IMR-90 (cell line): ENCODE measurements at regions not wholly inside any gene's neighbourhood (a gene's known extent, or its start where the extent isn't known, plus 50 kb on each side); places are given as distances from the start of the nearest gene placed in this dataset.

Experiments
- ATAC-seq: fragments of 200-7000 bp; cut with Tn5 transposase; 2 replicates; pipeline ENCODE4 v1.9.1; 2020; ENCODE audit warnings: low read depth, mild to moderate bottlenecking, moderate library complexity
- BruUV-seq: library from RNA; stranded (reverse); fragments of 400-500 nt; replicated peaks from 2 replicates; lab custom pipeline; 2021; lab: Mats Ljungman, UMichigan
- CTCF ChIA-PET: fragments of 300-600 bp; formaldehyde crosslinking; extraction: SDS; loops from one replicate; lab custom pipeline; 2021; ENCODE audit warnings: antibody characterized with exemption; lab: Yijun Ruan, JAX
- POLR2A ChIA-PET: fragments of 300-600 bp; sonication (Branson Sonifier 250); formaldehyde crosslinking; loops from one replicate; lab custom pipeline; 2022; ENCODE audit warnings: antibody characterized with exemption; ENCODE audit not compliant: unreplicated experiment; lab: Charles Lee
- DNase-seq: peaks from one replicate; pipeline ENCODE4 v3.0.0; 2013
- H2AFZ ChIP-seq: replicated peaks from 2 replicates; pipeline ENCODE3; 2013; ENCODE audit warnings: low read length, mild to moderate bottlenecking; ENCODE audit not compliant: poor library complexity
- H2AK5ac ChIP-seq: 2 replicates; pipeline ENCODE4 v1.6.1; 2013; ENCODE audit warnings: low read depth, low read length, inconsistent platforms
- H2AK9ac ChIP-seq: replicated peaks from 2 replicates; pipeline ENCODE3; 2013; ENCODE audit warnings: mild to moderate bottlenecking, low read depth, low read length, moderate library complexity; ENCODE audit not compliant: poor library complexity
- H2BK120ac ChIP-seq: 2 replicates; pipeline ENCODE4 v1.6.1; 2013; ENCODE audit warnings: low read depth, low read length, inconsistent platforms
- H2BK15ac ChIP-seq: 3 replicates; pipeline ENCODE4 v1.6.1; 2013; ENCODE audit warnings: low read depth, low read length, inconsistent platforms
- H2BK20ac ChIP-seq: 2 replicates; pipeline ENCODE4 v1.6.1; 2013; ENCODE audit warnings: low read depth, mild to moderate bottlenecking, inconsistent platforms, low read length, moderate library complexity
- H2BK5ac ChIP-seq: 2 replicates; pipeline ENCODE4 v1.6.1; 2013; ENCODE audit warnings: mild to moderate bottlenecking, low read depth, low read length, inconsistent platforms; ENCODE audit not compliant: poor library complexity, severe bottlenecking
- H3K14ac ChIP-seq: replicated peaks from 2 replicates; pipeline ENCODE4 v1.6.1; 2013; ENCODE audit warnings: low read depth, low read length, inconsistent platforms
- H3K18ac ChIP-seq: 2 replicates; pipeline ENCODE4 v1.6.1; 2013; ENCODE audit warnings: low read depth, low read length, control low read depth
- H3K23ac ChIP-seq: 2 replicates; pipeline ENCODE4 v1.6.1; 2013; ENCODE audit warnings: low read depth, low read length, inconsistent platforms
- H3K27ac ChIP-seq: 2 replicates; pipeline ENCODE4 v1.5.1; 2013; ENCODE audit warnings: mild to moderate bottlenecking, control low read depth, low read length; ENCODE audit not compliant: insufficient read depth
- H3K27me3 ChIP-seq: 2 replicates; pipeline ENCODE4 v1.6.1; 2013; ENCODE audit warnings: low read length; ENCODE audit not compliant: control insufficient read depth, insufficient read depth
- H3K36me3 ChIP-seq: 2 replicates; pipeline ENCODE4 v1.6.1; 2013; ENCODE audit warnings: low read length, mixed read lengths; ENCODE audit not compliant: control insufficient read depth, insufficient read depth
- H3K4ac ChIP-seq: 2 replicates; pipeline ENCODE4 v1.6.1; 2013; ENCODE audit warnings: low read depth, low read length, inconsistent platforms
- H3K4me1 ChIP-seq: 2 replicates; pipeline ENCODE4 v1.6.1; 2013; ENCODE audit warnings: low read length, mixed read lengths; ENCODE audit not compliant: control insufficient read depth, insufficient read depth
- H3K4me2 ChIP-seq: 2 replicates; pipeline ENCODE4 v1.6.1; 2013; ENCODE audit warnings: low read depth, mild to moderate bottlenecking, control low read depth, low read length, moderate library complexity
- H3K4me3 ChIP-seq: 2 replicates; pipeline ENCODE4 v1.5.1; 2013; ENCODE audit warnings: low read depth, mild to moderate bottlenecking, control low read depth, low read length, moderate library complexity; ENCODE audit not compliant: insufficient read depth
- H3K56ac ChIP-seq: 2 replicates; pipeline ENCODE4 v1.6.1; 2013; ENCODE audit warnings: low read length, inconsistent platforms; ENCODE audit not compliant: insufficient read depth; ENCODE audit errors: extremely low read depth
- H3K79me1 ChIP-seq, 2 experiments: 2 replicates each; pipeline ENCODE4 v1.6.1; 2013; ENCODE audit warnings: low read length in 2 of 2, inconsistent platforms in 1 of 2, low read depth in 1 of 2
- H3K9ac ChIP-seq: 2 replicates; pipeline ENCODE4 v1.6.1; 2013; ENCODE audit warnings: low read depth, low read length, control low read depth
- H3K9me1 ChIP-seq: 2 replicates; pipeline ENCODE4 v1.6.1; 2013; ENCODE audit warnings: low read length, inconsistent platforms; ENCODE audit not compliant: insufficient read depth
- H3K9me3 ChIP-seq: 2 replicates; pipeline ENCODE4 v1.6.1; 2013; ENCODE audit warnings: low read length; ENCODE audit not compliant: control insufficient read depth, insufficient read depth
- H4K20me1 ChIP-seq: 2 replicates; pipeline ENCODE4 v1.6.1; 2013; ENCODE audit warnings: low read length, inconsistent platforms; ENCODE audit not compliant: insufficient read depth
- H4K5ac ChIP-seq: 2 replicates; pipeline ENCODE4 v1.6.1; 2013; ENCODE audit warnings: mild to moderate bottlenecking, low read depth, low read length, control low read depth
- H4K8ac ChIP-seq, 2 experiments: 2 replicates each; pipeline ENCODE4 v1.6.1; 2013; ENCODE audit warnings: low read depth in 2 of 2, low read length in 2 of 2, control low read depth in 1 of 2, inconsistent platforms in 1 of 2
- H4K91ac ChIP-seq: 2 replicates; pipeline ENCODE4 v1.6.1; 2013; ENCODE audit warnings: low read depth, low read length, inconsistent platforms; ENCODE audit not compliant: insufficient read depth
- BHLHE40 ChIP-seq: fragments of 150-350 bp; IDR thresholded peaks from 2 replicates; pipeline ENCODE4 v1.6.1; 2016; ENCODE audit warnings: mild to moderate bottlenecking, low read depth, low read length
- MAFK ChIP-seq: IDR thresholded peaks from 2 replicates; pipeline ENCODE4 v1.6.1; 2012; ENCODE audit warnings: low read depth, low read length, improper control_type of control experiment
- WGBS, 2 experiments: methylation state at CpG; one replicate each; pipeline versions ENCODE4 v1.1.5 to v1.1.7; 2013; ENCODE audit warnings: missing lambda C conversion rate in 2 of 2; ENCODE audit not compliant: insufficient read length in 1 of 2; ENCODE audit errors: extremely low coverage in 2 of 2; 5-methylcytosine and 5-hydroxymethylcytosine counted together
- dilution Hi-C: fragments of 300-500 bp; cut with HindIII; formaldehyde crosslinking; loops from one replicate; pipeline ENCODE4 v1.14.3; 2018; ENCODE audit warnings: low sequenced_read_pairs; ENCODE audit not compliant: unreplicated experiment
- in situ Hi-C: fragments of 300-500 bp; cut with MboI; formaldehyde crosslinking; loops from 3 replicates; pipeline ENCODE4 v1.14.3; 2019; ENCODE audit warnings: low sequenced_read_pairs, inconsistent platforms, mixed read lengths
- intact Hi-C: fragments of 100-400 bp; cut with micrococcal nuclease; formaldehyde crosslinking; loops from 2 replicates; pipeline ENCODE4 v1.10.0; 2022

GRCh38 chr4:3369781-3370674, 71.7 kb upstream of the HGFAC start:
- no peaks in the 10 kb centered on the region for H3K9me3 ChIP-seq
- ATAC-seq = peak; percentile 78
- WGBS, 2 experiments = 56% methylated on average over 12 of the region's 33 CpGs; no CpG with 5 or more reads in 1 of the 2 experiments

More at GRCh38 chr4:3369781-3370674, 71.7 kb upstream of the HGFAC start:
- ChIA-PET CTCF (interaction anchor here (1.1 to 1.9 kb wide), 2 partner anchors 8 to 110 kb away, joined by 4 to 5 read pairs; no protein-coding TSS in a partner anchor), POLR2A (no interaction called here)
- peak overlapping the region; percentile 74; the same call in 1 of the 2 replicates for H2BK120ac ChIP-seq
- no peak overlapping the region; the same call in 1 of the 2 replicates for H3K9ac ChIP-seq
- peak overlapping the region; percentile 85 for H3K4ac ChIP-seq
- H3K23ac ChIP-seq = 0 out of 2 replicates have a peak overlapping the region, but pooled peaks have one; percentile 65
- H4K91ac ChIP-seq = peak overlapping the region; percentile 59; the same call in 1 of the 2 replicates
- H3K36me3 ChIP-seq = no peaks in the 10 kb centered on the region; the same call in 1 of the 2 replicates
- H2AK9ac ChIP-seq = no peak overlapping the region
- peak overlapping the region in 1 of 2 experiments; percentile 32; a peak in 1 of 4 replicates for H4K8ac ChIP-seq
- dilution Hi-C loops = no loop called here
- peak overlapping the region; percentile 27 for H2AFZ ChIP-seq
- peak overlapping the region; percentile 87; the same call in 1 of the 2 replicates for H2AK5ac ChIP-seq
- H2BK15ac ChIP-seq = no peak overlapping the region
- H3K56ac ChIP-seq = no peak overlapping the region
- H3K4me3 ChIP-seq = no peak overlapping the region
- no peak overlapping the region for H3K27ac ChIP-seq
- H2BK20ac ChIP-seq = peak overlapping the region; percentile 13; the same call in 1 of the 2 replicates
- H3K4me1 ChIP-seq = peaks cover 22% of the 10 kb centered on the region
- H3K79me1 ChIP-seq = peaks cover 21 to 77% of the 10 kb centered on the region in 2 experiments
- in situ Hi-C loops = no loop called here
- no peak overlapping the region for H2BK5ac ChIP-seq
- no peaks in the 10 kb centered on the region for H3K27me3 ChIP-seq
- no peak for TF ChIP-seq MAFK
- 0 out of 2 replicates have a peak, but pooled peaks have one; percentile 25 for TF ChIP-seq BHLHE40
- no TSS peak for BruUV-seq
- H4K20me1 ChIP-seq = peaks cover 44% of the 10 kb centered on the region
- H3K18ac ChIP-seq = no peak overlapping the region
- peak overlapping the region; percentile 84 for H3K4me2 ChIP-seq
- no peak overlapping the region for H4K5ac ChIP-seq
- peak; percentile 94 for DNase-seq
- peaks cover 13% of the 10 kb centered on the region for H3K9me1 ChIP-seq
- intact Hi-C loops = no loop called here
- H3K14ac ChIP-seq = peak overlapping the region; percentile 72
